Mesenchymal stem cell (in vitro differentiated cells and primary cell): ENCODE measurements at regions not wholly inside any gene's neighbourhood (a gene's known extent, or its start where the extent isn't known, plus 50 kb on each side); places are given as distances from the start of the nearest gene placed in this dataset.

Experiments used
- DNase-seq: peaks from one replicate; pipeline ENCODE4 v3.0.0-alpha.2; 2013
- H2AFZ ChIP-seq: one replicate; pipeline ENCODE4 v1.6.1; 2013; ENCODE audit warnings: low read depth, mild to moderate bottlenecking, control low read depth, inconsistent platforms, low read length, moderate library complexity
- H2AK5ac ChIP-seq: 2 replicates; pipeline ENCODE4 v1.6.1; 2013; ENCODE audit warnings: low read length, moderate library complexity, mild to moderate bottlenecking, inconsistent platforms; ENCODE audit not compliant: severe bottlenecking
- H2BK120ac ChIP-seq: one replicate; pipeline ENCODE4 v1.6.1; 2013; ENCODE audit warnings: low read depth, mild to moderate bottlenecking, inconsistent platforms, low read length, moderate library complexity
- H2BK12ac ChIP-seq, 2 experiments: one replicate each; pipeline ENCODE4 v1.6.1; 2013; ENCODE audit warnings: inconsistent platforms in 2 of 2, low read length in 2 of 2, mild to moderate bottlenecking in 2 of 2, moderate library complexity in 2 of 2, control low read depth in 1 of 2
- H2BK15ac ChIP-seq: one replicate; pipeline ENCODE4 v1.6.1; 2013; ENCODE audit warnings: mild to moderate bottlenecking, low read depth, inconsistent platforms; ENCODE audit not compliant: poor library complexity, severe bottlenecking
- H2BK5ac ChIP-seq: 2 replicates; pipeline ENCODE4 v1.6.1; 2013; ENCODE audit warnings: low read depth, mild to moderate bottlenecking, low read length, control low read depth, inconsistent platforms; ENCODE audit not compliant: poor library complexity, severe bottlenecking
- H3K14ac ChIP-seq, 2 experiments: one replicate each; pipeline ENCODE4 v1.6.1; 2013; ENCODE audit warnings: inconsistent platforms in 2 of 2, low read length in 2 of 2, control low read depth in 1 of 2, mild to moderate bottlenecking in 1 of 2, moderate library complexity in 1 of 2
- H3K18ac ChIP-seq, 2 experiments: one replicate each; pipeline ENCODE4 v1.6.1; 2013; ENCODE audit warnings: inconsistent platforms in 2 of 2, low read length in 2 of 2, control low read depth in 1 of 2, low read depth in 1 of 2, mild to moderate bottlenecking in 1 of 2
- H3K23ac ChIP-seq, 2 experiments: one replicate each; pipeline ENCODE4 v1.6.1; 2013; ENCODE audit warnings: inconsistent platforms in 2 of 2, low read length in 2 of 2, mild to moderate bottlenecking in 2 of 2, moderate library complexity in 2 of 2, control low read depth in 1 of 2
- H3K27ac ChIP-seq: 2 replicates; pipeline ENCODE4 v1.5.1; 2013; ENCODE audit warnings: mild to moderate bottlenecking, moderate library complexity, low read length, control low read depth, inconsistent platforms; ENCODE audit not compliant: poor library complexity, severe bottlenecking
- H3K27me3 ChIP-seq, 2 experiments: 2 replicates each; pipeline versions ENCODE4 v1.6.1 to v1.7.0; 2013; ENCODE audit warnings: low read length in 2 of 2, mild to moderate bottlenecking in 2 of 2, moderate library complexity in 2 of 2, control low read depth in 1 of 2, inconsistent platforms in 1 of 2; ENCODE audit not compliant: control insufficient read depth in 1 of 2, insufficient read depth in 1 of 2
- H3K36me3 ChIP-seq, 2 experiments: 2 replicates each; pipeline versions ENCODE4 v1.6.1 to v1.7.0; 2013; ENCODE audit warnings: low read length in 2 of 2, control low read depth in 1 of 2, inconsistent platforms in 1 of 2, low read depth in 1 of 2, mild to moderate bottlenecking in 1 of 2; ENCODE audit not compliant: insufficient read depth in 2 of 2, control insufficient read depth in 1 of 2
- H3K4ac ChIP-seq, 2 experiments: one replicate each; pipeline ENCODE4 v1.6.1; 2013; ENCODE audit warnings: inconsistent platforms in 2 of 2, low read length in 2 of 2, mild to moderate bottlenecking in 2 of 2, moderate library complexity in 2 of 2, control low read depth in 1 of 2, low read depth in 1 of 2
- H3K4me1 ChIP-seq: 2 replicates; pipeline ENCODE4 v1.6.1; 2013; ENCODE audit warnings: low read depth, low read length, control low read depth; ENCODE audit not compliant: control insufficient read depth, insufficient read depth
- H3K4me2 ChIP-seq: 2 replicates; pipeline ENCODE4 v1.6.1; 2013; ENCODE audit warnings: low read length, mild to moderate bottlenecking, inconsistent platforms; ENCODE audit not compliant: poor library complexity, severe bottlenecking
- H3K4me3 ChIP-seq, 2 experiments: 2 replicates each; pipeline versions ENCODE4 v1.5.1 to v1.7.0; 2013; ENCODE audit warnings: low read length in 2 of 2, mild to moderate bottlenecking in 2 of 2, control low read depth in 1 of 2, low read depth in 1 of 2; ENCODE audit not compliant: insufficient read depth in 1 of 2
- H3K79me1 ChIP-seq: replicated peaks from 2 replicates; pipeline ENCODE4 v1.6.1; 2013; ENCODE audit warnings: mild to moderate bottlenecking, control low read depth, low read length, inconsistent platforms; ENCODE audit not compliant: poor library complexity, severe bottlenecking
- H3K9ac ChIP-seq: 2 replicates; pipeline ENCODE4 v1.7.0; 2013; ENCODE audit warnings: mild to moderate bottlenecking, low read length, moderate library complexity
- H3K9me3 ChIP-seq: 2 replicates; pipeline ENCODE4 v1.7.0; 2013; ENCODE audit warnings: mild to moderate bottlenecking, low read length; ENCODE audit not compliant: control insufficient read depth
- H4K8ac ChIP-seq: one replicate; pipeline ENCODE4 v1.6.1; 2013; ENCODE audit warnings: inconsistent platforms, mild to moderate bottlenecking, low read length, moderate library complexity
- H4K91ac ChIP-seq: one replicate; pipeline ENCODE4 v1.6.1; 2013; ENCODE audit warnings: mild to moderate bottlenecking, low read length, inconsistent platforms
- WGBS: methylation state at CpG from one replicate; pipeline ENCODE4 v1.1.7; 2013; ENCODE audit warnings: mixed read lengths; 5-methylcytosine and 5-hydroxymethylcytosine counted together

DNA sequence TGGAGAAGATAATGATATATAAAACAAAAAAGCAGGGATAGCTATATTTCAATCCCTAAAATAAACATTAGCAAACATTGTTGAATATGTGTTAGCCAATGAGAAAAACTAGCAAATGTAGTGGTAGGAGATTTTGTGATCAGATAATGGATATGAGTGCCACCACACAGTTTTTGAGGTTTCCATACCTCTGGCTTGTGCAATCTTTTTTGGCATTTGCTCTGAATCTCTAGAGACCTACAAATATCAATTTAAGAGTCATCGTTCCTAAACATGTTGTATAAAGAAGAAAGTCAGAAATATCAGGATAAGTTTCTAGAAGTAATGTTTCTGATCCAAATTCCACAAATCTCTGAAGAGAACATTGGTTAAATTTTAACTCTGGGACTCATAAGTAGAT lies 308.7 kb downstream of the PDGFC start:
- H3K36me3 ChIP-seq, result no peaks in the 10 kb centered on the region
- no peaks in the 10 kb centered on the region for H3K27me3 ChIP-seq
- H3K79me1 ChIP-seq, result no peaks in the 10 kb centered on the region
- no peak overlapping the region for H2BK15ac ChIP-seq
- H3K27ac ChIP-seq, result no peak overlapping the region
- no CpG with 5 or more reads among the region's 1 CpG for WGBS
- H3K9me3 ChIP-seq, result no peaks in the 10 kb centered on the region
- no peak overlapping the region for H3K14ac ChIP-seq
- DNase-seq, result no peak
- no peak overlapping the region for H3K4me3 ChIP-seq
- H2AK5ac ChIP-seq, result no peak overlapping the region
- H3K9ac ChIP-seq, result no peak overlapping the region
- no peak overlapping the region for H2BK5ac ChIP-seq
- H3K4me2 ChIP-seq, result no peak overlapping the region
- H2BK120ac ChIP-seq, result no peak overlapping the region
- no peak overlapping the region for H2AFZ ChIP-seq
- no peak overlapping the region for H3K4ac ChIP-seq
- H3K23ac ChIP-seq, result no peak overlapping the region
- no peak overlapping the region for H4K91ac ChIP-seq
- H2BK12ac ChIP-seq, result no peak overlapping the region
- H3K4me1 ChIP-seq, result no peaks in the 10 kb centered on the region
- no peak overlapping the region for H4K8ac ChIP-seq
- H3K18ac ChIP-seq, result no peak overlapping the region

DNA sequence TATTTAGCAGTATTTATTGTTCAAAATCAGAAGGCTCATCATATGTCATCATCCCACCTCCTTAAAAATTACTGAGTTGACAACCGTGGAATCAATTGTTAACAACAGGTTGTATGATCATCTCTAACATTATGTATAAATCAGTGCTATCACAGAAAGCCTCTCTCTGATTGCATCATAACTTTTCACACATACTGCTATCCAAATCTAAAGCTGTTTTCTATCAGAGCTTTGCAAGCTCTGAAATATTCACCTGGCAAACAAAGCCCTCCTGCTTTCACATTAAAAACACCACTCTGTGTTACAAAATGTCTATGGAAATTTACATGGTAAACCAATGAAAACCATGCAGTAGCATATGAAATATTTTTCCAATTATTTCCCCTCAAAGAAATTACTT lies 310.0 kb downstream of the PDGFC start:
- Histone ChIP-seq H3K27me3 (no peaks in the 10 kb centered on the region), H4K91ac (no peak overlapping the region), H2BK120ac (no peak overlapping the region), H2BK5ac (no peak overlapping the region), H3K9me3 (no peaks in the 10 kb centered on the region), H2BK15ac (no peak overlapping the region), H2AK5ac (no peak overlapping the region), H3K4ac (no peak overlapping the region), H3K4me3 (no peak overlapping the region), H3K23ac (no peak overlapping the region), H3K36me3 (no peaks in the 10 kb centered on the region), H3K27ac (no peak overlapping the region), H2BK12ac (no peak overlapping the region), H3K9ac (no peak overlapping the region), H4K8ac (no peak overlapping the region), H2AFZ (no peak overlapping the region), H3K4me2 (no peak overlapping the region), H3K79me1 (no peaks in the 10 kb centered on the region), H3K18ac (no peak overlapping the region), H3K4me1 (no peaks in the 10 kb centered on the region), H3K14ac (no peak overlapping the region)
- no peak for DNase-seq
- 100% methylated on average over 1 of the region's 1 CpG for WGBS

DNA sequence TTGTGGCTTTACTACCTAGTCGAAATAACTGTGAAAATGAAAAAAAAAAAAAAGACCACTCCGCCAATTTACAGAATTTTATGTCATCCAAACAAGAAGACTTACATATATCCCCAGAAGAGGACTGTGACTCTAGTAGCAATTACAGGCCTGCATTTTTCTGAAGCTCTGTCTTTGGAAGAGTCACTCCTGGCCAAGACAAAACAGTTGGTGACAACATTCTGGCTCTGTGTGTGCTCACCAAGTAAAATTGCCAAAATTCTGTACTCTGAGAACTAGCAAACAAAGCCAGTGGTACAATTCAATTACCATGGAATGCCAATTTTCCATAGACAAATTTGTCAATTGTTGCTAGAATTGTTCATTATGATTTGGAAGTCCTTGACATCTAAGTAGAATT lies 311.1 kb downstream of the PDGFC start:
- Histone ChIP-seq H3K9ac (no peak overlapping the region), H4K8ac (no peak overlapping the region), H3K9me3 (no peaks in the 10 kb centered on the region), H4K91ac (no peak overlapping the region), H2BK5ac (no peak overlapping the region), H2BK12ac (no peak overlapping the region), H2AFZ (no peak overlapping the region), H3K79me1 (no peaks in the 10 kb centered on the region), H3K27ac (no peak overlapping the region), H3K4me1 (no peaks in the 10 kb centered on the region), H3K18ac (no peak overlapping the region), H2AK5ac (no peak overlapping the region), H3K23ac (no peak overlapping the region), H3K27me3 (no peaks in the 10 kb centered on the region), H3K4me3 (no peak overlapping the region), H3K14ac (no peak overlapping the region), H2BK15ac (no peak overlapping the region), H3K36me3 (no peaks in the 10 kb centered on the region), H3K4me2 (no peak overlapping the region), H2BK120ac (no peak overlapping the region), H3K4ac (no peak overlapping the region)
- WGBS, result 95% methylated on average over 2 of the region's 2 CpGs
- no peak for DNase-seq

DNA sequence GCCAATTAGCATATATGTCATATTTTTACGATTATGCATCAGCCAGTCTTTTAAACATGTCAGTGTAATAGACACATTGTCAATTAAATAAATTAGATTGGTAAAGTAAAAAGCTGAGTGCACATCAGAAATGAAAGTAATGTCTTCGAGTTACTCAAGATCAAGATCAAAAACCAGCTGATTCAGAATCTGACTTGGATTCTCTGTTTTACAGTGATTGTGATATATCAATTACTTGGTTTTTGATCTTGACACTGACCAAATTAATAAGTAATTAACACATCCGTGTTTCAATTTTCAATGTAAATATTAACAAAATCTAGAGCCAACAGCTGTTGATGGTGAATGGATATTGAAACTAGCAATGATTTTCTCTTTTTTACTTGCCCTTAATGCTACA lies 311.6 kb downstream of the PDGFC start:
- DNase-seq, result no peak

More for the DNA sequence above, 311.6 kb downstream of the PDGFC start:
- Histone ChIP-seq H3K9me3 (no peaks in the 10 kb centered on the region), H3K79me1 (no peaks in the 10 kb centered on the region), H2BK15ac (no peak overlapping the region), H3K27ac (no peak overlapping the region), H2AK5ac (no peak overlapping the region), H3K18ac (no peak overlapping the region), H2BK5ac (no peak overlapping the region), H3K4ac (no peak overlapping the region), H2AFZ (no peak overlapping the region), H3K4me1 (no peaks in the 10 kb centered on the region), H4K8ac (no peak overlapping the region), H4K91ac (no peak overlapping the region), H3K27me3 (no peaks in the 10 kb centered on the region), H3K36me3 (no peaks in the 10 kb centered on the region), H3K4me3 (no peak overlapping the region), H3K4me2 (no peak overlapping the region), H2BK12ac (no peak overlapping the region), H3K9ac (no peak overlapping the region), H3K23ac (no peak overlapping the region), H3K14ac (no peak overlapping the region), H2BK120ac (no peak overlapping the region)
- WGBS, result 100% methylated on average over 1 of the region's 3 CpGs
